ENCODE measurements at regions not wholly inside any gene's neighbourhood (a gene's known extent, or its start where the extent isn't known, plus 50 kb on each side); places are given as distances from the start of the nearest gene placed in this dataset.
"Not testable (repeated sequence)": the region's sequence is repeated elsewhere in the genome, so short reads cannot be mapped to it uniquely, and the experiment has no call there.

GRCh38 chr15:38614621-38615020, 50.0 kb upstream of the RASGRP1 start:
- no peak for DNase-seq (ENCODE audit: low read depth in 2 of 2)

- no peak for DNase-seq (ENCODE audit: low read depth in 2 of 2)
Observed at GRCh38 chr15:38617831-38618230, 53.2 kb upstream of the RASGRP1 start.

GRCh38 chr15:38618242-38618955, 53.8 kb upstream of the RASGRP1 start:
- no peak for DNase-seq (ENCODE audit: low read depth in 2 of 2)

- no peak for DNase-seq (ENCODE audit: low read depth in 2 of 2)
Observed at GRCh38 chr15:38620098-38620497, 55.5 kb upstream of the RASGRP1 start.

- DNase-seq (ENCODE audit: low read depth in 2 of 2) = no peak
Observed at GRCh38 chr15:38620851-38621594, 56.4 kb upstream of the RASGRP1 start.

GRCh38 chr15:38622304-38622703, 57.7 kb upstream of the RASGRP1 start:
- DNase-seq (ENCODE audit: low read depth in 2 of 2) = no peak

GRCh38 chr15:38622908-38623307, 58.3 kb upstream of the RASGRP1 start:
- DNase-seq (ENCODE audit: low read depth in 2 of 2) = no peak

GRCh38 chr15:38623744-38624143, 59.1 kb upstream of the RASGRP1 start:
- no peak for DNase-seq (ENCODE audit: low read depth in 2 of 2)

- no peak for DNase-seq (ENCODE audit: low read depth in 2 of 2)
Observed at GRCh38 chr15:38624244-38625205, 59.9 kb upstream of the RASGRP1 start.

- DNase-seq (ENCODE audit: low read depth in 2 of 2) = no peak
Observed at GRCh38 chr15:38625886-38626285, 61.3 kb upstream of the RASGRP1 start.

- DNase-seq (ENCODE audit: low read depth in 2 of 2) = no peak
Observed at GRCh38 chr15:38626443-38627050, 61.9 kb upstream of the RASGRP1 start.

- DNase-seq (ENCODE audit: low read depth in 2 of 2) = no peak
Observed at GRCh38 chr15:38627689-38628277, 63.2 kb upstream of the RASGRP1 start.

- no peak for DNase-seq (ENCODE audit: low read depth in 2 of 2)
Observed at GRCh38 chr15:38631119-38632075, 66.8 kb upstream of the RASGRP1 start.

- no peak for DNase-seq (ENCODE audit: low read depth in 2 of 2)
Observed at GRCh38 chr15:38635170-38635569, 70.6 kb upstream of the RASGRP1 start.

GRCh38 chr15:38636597-38636996, 72.0 kb upstream of the RASGRP1 start:
- no peak for DNase-seq (ENCODE audit: low read depth in 2 of 2)

GRCh38 chr15:38638126-38638525, 73.5 kb upstream of the RASGRP1 start:
- DNase-seq (ENCODE audit: low read depth in 2 of 2) = no peak

GRCh38 chr15:38638811-38639210, 74.2 kb upstream of the RASGRP1 start:
- DNase-seq (ENCODE audit: low read depth in 2 of 2) = no peak

GRCh38 chr15:38642689-38643270, 78.2 kb upstream of the RASGRP1 start:
- no peak for DNase-seq (ENCODE audit: low read depth in 2 of 2)

GRCh38 chr15:38644353-38644752, 79.7 kb upstream of the RASGRP1 start:
- DNase-seq (ENCODE audit: low read depth in 2 of 2) = not testable (repeated sequence)

GRCh38 chr15:38646716-38647115, 82.1 kb upstream of the RASGRP1 start:
- no peak for DNase-seq (ENCODE audit: low read depth in 2 of 2)
